GM18868 (cell line): ENCODE measurements at regions not wholly inside any gene's neighbourhood (a gene's known extent, or its start where the extent isn't known, plus 50 kb on each side); places are given as distances from the start of the nearest gene placed in this dataset.

ENCODE experiments used
- ATAC-seq: cut with Tn5 transposase; IDR thresholded peaks from one replicate; pipeline ENCODE4 v1.9.1; 2021; ENCODE audit warnings: mild to moderate bottlenecking, moderate library complexity; ENCODE audit not compliant: unreplicated experiment

DNA sequence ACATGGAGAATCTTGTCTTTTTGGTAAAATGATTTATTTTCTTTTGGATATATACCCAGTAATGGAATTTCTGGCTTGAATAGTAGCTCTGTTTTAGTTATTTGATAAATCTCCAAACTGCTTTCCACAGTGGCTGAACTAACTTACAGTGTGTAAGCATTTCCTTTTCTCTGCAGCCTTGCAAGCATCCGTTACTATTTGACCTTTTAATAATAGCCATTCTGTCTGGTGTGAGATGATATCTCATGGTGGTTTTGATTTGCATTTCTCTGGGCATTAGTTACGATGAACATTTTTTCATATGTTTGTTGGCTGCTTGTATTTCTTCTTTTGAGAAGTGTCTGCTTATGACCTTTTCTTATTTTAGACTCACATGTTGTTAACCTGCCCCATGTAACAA lies 190.2 kb downstream of the GALR1 start:
- no peak for ATAC-seq

GRCh38 chr18:77442393-77442792 lies 192.7 kb downstream of the GALR1 start:
- no peak for ATAC-seq

DNA sequence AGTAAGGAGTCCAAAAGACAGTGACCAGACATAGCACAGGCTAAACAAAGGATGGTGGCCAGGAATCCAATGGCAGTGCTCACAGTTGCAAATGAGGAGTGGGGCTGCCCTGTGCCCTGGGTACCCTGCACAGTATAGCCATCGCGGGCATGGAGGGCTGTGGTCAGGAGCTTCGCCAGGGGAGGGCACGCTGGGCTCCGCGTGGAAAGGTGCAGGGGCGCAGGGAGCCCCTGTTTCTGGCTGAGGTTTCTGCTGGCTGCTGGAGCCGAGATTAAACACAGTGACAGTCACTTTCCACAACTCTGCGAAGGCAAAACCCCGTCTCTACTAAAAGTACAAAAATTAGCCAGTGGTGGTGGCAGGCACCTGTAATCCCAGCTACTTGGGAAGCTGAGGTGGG lies 194.7 kb downstream of the GALR1 start:
- ATAC-seq = no peak

- ATAC-seq = no peak
Measured at GRCh38 chr18:77448046-77448445, 198.4 kb downstream of the GALR1 start.

GRCh38 chr18:77455004-77455403 lies 205.4 kb downstream of the GALR1 start:
- no peak for ATAC-seq

DNA sequence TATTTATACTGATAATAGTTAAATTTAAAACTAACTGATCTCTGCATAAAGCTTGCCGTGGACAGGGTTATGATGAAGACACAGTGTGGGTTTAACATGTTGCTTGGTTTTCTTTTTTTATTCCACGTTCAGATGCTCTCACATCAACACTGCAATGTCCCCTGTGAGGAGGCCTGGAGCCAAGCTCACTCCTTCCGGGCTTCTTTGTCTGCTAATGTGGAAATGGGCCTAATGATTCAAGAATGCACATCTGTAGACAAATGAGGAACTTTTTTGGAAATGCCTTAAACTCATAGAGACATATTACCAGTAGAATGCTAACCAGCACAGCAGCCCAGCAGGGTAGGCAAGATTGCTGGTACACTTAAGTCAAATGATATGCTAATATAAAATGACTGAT lies 208.0 kb downstream of the GALR1 start:
- ATAC-seq = no peak

GRCh38 chr18:77461062-77461688 lies 211.5 kb downstream of the GALR1 start:
- no peak for ATAC-seq

GRCh38 chr18:77464917-77465316 lies 215.3 kb downstream of the GALR1 start:
- ATAC-seq = no peak

DNA sequence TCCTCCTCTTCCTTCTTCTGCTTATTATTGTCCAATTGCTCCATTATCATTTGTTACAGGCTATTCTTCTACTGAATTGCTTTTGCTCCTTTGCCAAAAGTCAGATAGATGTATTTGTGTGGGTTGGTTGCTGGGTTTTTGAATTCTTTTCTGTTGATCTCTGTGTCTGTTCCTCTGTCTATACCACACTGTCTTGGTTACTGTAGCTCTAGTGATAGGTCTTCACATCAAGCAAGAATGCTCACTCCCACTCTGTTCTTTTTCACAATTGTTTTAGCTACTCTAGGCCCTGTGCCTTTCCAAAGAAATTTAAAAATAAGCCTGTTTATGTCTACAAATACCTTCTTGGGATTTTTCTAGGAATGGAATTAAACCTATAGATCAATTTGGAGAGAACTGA lies 217.2 kb downstream of the GALR1 start:
- no peak for ATAC-seq

GRCh38 chr18:77469131-77469530 lies 219.5 kb downstream of the GALR1 start:
- ATAC-seq = no peak

DNA sequence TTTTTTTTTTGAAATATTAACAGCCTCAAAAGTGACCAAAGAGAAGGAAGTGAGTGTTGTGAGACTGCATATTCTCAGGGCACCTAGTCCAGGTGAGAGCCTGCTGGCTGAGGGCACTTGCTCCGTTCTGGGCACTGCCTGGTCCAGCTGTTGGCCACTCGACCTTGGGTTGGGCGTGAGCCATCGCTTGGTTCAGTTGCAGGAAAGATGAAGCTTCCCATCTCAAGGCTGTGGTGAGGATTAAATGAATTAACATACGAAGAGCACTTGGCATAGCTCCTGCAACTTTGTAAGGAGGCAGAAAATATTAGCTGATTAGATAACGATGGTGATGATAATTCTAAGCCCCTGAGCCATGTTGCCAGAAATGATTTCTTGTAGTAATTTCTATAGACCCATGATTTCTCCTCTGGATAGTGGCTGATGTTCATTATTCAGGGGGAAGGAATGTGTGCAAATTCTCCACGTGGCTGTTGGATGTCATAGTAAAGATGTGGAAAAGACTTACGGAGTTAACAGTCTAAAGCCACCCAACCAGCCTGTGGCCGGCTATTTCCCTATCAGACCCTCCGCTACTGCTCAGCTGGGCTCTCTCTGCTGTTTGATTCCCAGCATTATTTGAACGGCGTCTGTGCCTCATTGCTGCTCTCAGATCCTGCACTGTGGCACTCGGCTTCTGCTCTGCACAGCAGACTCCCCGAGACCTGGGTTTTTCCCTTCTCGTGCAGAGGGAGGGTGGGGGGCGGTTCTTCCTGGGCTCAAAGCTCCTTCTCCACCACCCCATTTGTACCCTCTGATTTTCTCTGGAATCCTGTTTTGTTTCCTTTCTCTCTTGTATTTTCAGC lies 221.1 kb downstream of the GALR1 start:
- ATAC-seq = no peak

- ATAC-seq = no peak
Measured at GRCh38 chr18:77472509-77472908, 222.9 kb downstream of the GALR1 start.

DNA sequence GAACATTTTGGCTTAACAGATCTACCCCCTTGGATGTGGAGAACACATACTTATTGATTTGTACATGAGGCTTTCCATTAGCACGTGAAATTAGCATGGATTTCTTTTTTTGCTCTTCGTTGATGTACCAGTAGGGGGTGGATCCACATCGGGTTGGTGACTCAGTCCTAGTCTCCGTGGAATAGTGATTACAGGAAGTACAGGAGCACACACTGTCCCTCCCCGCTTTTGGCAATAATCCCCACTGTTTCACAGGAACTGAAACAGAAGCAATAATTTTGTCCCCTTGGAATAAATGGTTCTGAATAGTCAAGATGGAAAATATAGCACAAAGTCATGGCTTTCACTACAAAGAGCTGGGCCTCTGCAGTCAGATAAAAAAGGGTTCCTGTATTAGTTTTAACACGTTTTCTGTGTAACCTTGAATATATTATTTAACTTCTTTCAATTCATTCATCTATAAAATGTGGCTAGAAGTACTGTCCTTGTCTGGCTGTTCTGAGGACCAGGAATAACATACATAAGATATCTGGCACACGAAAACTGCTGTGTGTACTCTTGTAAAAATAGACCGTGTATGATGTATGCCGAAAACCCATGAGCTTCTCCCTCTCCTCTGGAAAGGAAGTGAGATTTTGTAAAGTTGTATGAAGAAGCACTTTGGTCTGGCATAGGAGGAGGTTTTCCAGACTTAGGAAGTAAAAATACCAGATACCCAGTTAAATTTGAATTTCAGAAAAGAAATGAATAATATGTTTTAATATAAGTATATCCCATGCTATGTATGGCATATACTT lies 229.2 kb downstream of the GALR1 start:
- ATAC-seq = peak; percentile 38

- ATAC-seq = no peak
Measured at GRCh38 chr18:77481541-77481940, 231.9 kb downstream of the GALR1 start.

DNA sequence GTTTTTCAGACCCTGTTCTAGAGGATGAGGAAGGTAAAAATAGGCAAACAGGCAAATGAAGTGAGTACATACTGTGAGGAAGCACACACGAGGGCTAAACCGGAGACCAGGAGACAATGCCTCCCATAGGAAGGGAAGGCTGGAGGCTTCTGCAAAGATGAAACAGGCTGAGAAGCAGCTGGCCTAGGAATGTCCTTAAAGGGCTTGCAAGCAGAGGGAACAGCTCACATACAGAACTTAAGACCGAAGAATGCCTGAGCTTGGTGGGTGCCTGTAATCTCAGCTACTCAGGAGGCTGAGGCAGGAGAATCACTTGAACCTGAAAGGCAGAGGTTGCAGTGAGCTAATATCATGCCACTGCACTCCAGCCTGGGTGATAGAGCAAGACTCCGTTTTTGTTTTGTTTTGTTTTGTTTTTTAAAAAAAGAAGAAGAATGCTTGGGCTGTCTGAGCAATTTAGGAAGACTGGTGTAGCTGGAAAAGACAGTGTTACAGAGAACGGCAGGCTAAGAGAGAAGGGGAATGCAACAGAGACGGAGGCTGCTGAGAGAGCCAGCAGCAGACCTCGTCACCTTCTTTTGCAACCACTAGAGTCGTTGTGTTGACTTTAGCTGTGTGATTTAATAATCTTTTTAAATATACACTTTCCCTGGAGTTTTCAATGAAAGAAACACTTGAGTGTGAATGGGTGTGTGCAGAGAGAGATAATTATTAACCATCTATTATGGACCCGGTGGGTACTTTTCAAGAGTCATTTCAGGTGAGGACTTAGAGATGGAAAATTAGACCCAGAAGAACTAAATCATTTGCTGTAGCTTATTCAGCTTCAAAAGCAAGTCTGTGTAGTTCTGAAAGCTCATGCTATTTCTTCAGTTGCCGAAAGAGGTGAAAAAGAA lies 232.8 kb downstream of the GALR1 start:
- no peak for ATAC-seq

- no peak for ATAC-seq
Measured at GRCh38 chr18:77486985-77487384, 237.3 kb downstream of the GALR1 start.

GRCh38 chr18:77487951-77488740 lies 238.5 kb downstream of the GALR1 start:
- ATAC-seq = peak; percentile 57

GRCh38 chr18:77495079-77495478 lies 245.4 kb downstream of the GALR1 start:
- ATAC-seq = no peak

- ATAC-seq = no peak
Measured at GRCh38 chr18:77495982-77496690, 246.5 kb downstream of the GALR1 start.
